Mesodermal cell (in vitro differentiated cells): ENCODE measurements at regions not wholly inside any gene's neighbourhood (a gene's known extent, or its start where the extent isn't known, plus 50 kb on each side); places are given as distances from the start of the nearest gene placed in this dataset.

Experiments
- H3K27ac ChIP-seq: 2 replicates; pipeline ENCODE4 v1.7.0; 2013; ENCODE audit warnings: mild to moderate bottlenecking, low read depth, low read length, moderate library complexity; ENCODE audit not compliant: severe bottlenecking
- H3K36me3 ChIP-seq: 2 replicates; pipeline ENCODE4 v1.7.1; 2013; ENCODE audit warnings: mild to moderate bottlenecking, low read length, moderate library complexity; ENCODE audit not compliant: control insufficient read depth, insufficient read depth
- H3K4me1 ChIP-seq: one replicate; pipeline ENCODE4 v1.7.1; 2013; ENCODE audit warnings: mild to moderate bottlenecking, low read length; ENCODE audit not compliant: insufficient read depth, control insufficient read depth, poor library complexity, severe bottlenecking
- H3K4me3 ChIP-seq: 2 replicates; pipeline ENCODE4 v1.7.0; 2013; ENCODE audit warnings: low read length, control low read depth, mild to moderate bottlenecking; ENCODE audit not compliant: insufficient read depth, poor library complexity, severe bottlenecking; ENCODE audit errors: extremely low read depth
- H3K9me3 ChIP-seq: 2 replicates; pipeline ENCODE4 v1.7.1; 2013; ENCODE audit warnings: mild to moderate bottlenecking, low read length, moderate library complexity; ENCODE audit not compliant: control insufficient read depth
- WGBS, 2 experiments: methylation state at CpG; one replicate each; pipeline ENCODE4 v1.1.5; 2013; ENCODE audit warnings: missing lambda C conversion rate in 2 of 2; ENCODE audit not compliant: insufficient coverage in 2 of 2; 5-methylcytosine and 5-hydroxymethylcytosine counted together

DNA sequence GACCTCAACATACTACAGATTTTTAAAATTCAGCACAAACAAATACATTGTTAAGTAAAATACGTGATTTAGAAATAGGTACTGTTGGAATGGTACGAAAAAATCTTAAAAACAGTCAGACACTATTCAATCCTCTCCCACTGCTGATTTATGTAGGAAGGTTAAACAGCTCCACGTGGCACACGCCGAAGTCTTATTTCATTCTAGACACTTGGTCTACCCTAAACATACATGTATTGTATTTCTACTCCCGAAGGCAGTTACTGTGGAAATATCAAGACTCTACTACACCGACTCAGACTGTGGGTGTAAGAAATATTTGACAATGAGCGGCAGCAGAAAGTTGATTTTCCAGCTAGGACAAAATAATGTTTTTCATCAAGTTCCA lies 130.6 kb downstream of the MPP7 start:
- H3K4me3 ChIP-seq, result no peak overlapping the region
- WGBS, 2 experiments, result 80% methylated on average over 1 of the region's 8 CpGs; no CpG with 5 or more reads in 1 of the 2 experiments
- no peak overlapping the region for H3K27ac ChIP-seq
- no peaks in the 10 kb centered on the region for H3K9me3 ChIP-seq
- H3K36me3 ChIP-seq, result no peaks in the 10 kb centered on the region
- H3K4me1 ChIP-seq, result no peaks in the 10 kb centered on the region

DNA sequence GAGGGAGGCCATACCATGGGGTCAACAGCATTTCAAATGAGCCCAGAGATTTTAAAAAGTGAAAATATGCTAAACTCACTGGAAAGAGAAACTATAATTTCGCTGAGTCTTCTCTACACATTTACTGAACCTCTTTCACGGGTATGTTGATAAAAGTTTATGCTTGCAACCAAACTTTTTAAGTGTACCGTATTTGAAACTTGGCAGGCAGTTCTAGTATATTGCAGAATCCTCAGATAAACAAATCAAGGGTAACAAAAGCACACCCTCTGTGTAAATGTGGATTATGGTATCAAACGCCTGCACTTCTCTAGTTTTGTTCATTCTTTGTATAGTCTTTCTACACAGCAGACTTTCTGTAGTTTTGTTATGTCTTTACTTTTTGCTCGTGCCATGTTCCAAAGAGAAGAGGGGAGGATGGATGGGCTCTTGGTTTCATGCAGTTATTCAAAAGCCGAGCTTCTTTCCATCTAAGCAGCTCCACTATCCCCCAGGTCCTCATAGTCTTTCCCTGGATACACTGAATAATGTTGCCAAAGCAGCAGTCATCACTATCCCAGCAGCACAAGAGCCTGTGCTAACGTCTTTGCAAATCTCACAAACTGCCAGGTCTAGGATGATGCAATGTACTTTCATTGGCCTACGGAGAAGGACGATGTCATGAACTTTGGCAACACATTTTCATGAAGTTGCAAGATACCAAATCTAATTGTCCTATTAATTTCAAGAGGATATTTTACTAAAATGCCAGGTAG lies 131.2 kb downstream of the MPP7 start:
- Histone ChIP-seq H3K36me3 (no peaks in the 10 kb centered on the region), H3K27ac (no peak overlapping the region), H3K9me3 (no peaks in the 10 kb centered on the region), H3K4me3 (no peak overlapping the region), H3K4me1 (no peaks in the 10 kb centered on the region)
- 73 to 95% methylated on average over 2 of the region's 9 CpGs for WGBS, 2 experiments

DNA sequence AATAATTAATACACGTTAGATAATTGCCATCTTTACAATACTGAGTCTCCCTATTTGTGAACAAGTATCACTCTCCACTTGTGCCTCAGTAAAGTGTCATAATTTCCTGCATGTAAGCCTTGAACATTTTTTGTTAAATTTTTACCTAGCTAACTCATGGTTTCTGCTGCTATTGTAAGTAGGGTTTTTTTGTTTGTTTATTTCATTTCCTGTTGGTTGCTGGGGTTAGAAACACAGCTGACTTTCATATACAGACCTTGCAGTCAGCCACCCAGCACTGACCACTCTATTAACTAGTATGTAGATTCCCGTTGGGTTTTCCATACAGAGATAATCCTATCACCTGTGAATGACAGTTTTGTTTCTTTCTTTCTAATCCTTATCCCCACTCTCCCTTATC lies 133.3 kb downstream of the MPP7 start:
- H3K36me3 ChIP-seq, result no peaks in the 10 kb centered on the region
- H3K4me3 ChIP-seq, result no peak overlapping the region
- WGBS, 2 experiments, result 71 to 89% methylated on average over 2 of the region's 2 CpGs
- no peaks in the 10 kb centered on the region for H3K9me3 ChIP-seq
- no peak overlapping the region for H3K27ac ChIP-seq
- H3K4me1 ChIP-seq, result no peaks in the 10 kb centered on the region

DNA sequence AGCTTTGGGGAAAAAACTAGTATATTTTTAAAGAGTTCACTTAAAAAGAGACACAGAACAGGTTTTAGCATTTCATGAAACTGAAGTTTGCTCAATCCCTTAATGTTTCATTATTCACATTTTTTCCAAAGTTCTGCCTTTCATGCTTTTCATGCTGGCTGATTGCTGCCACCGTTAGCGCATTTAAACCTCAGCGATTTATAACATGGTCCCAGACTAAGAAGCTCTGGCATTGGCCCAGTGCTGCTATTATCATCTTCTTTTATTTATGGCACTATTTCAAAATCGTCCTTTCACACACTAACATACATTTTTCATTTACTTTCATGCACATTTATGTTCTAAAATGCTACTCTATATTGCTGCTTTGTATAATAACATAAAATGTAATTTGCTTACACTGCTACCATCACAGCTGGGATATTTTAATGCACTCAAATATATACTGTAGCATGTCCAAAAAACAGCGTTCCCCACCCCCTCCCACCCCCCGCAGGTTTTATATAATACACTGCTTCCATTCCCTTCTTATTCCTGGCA lies 141.9 kb downstream of the MPP7 start:
- H3K36me3 ChIP-seq, result no peaks in the 10 kb centered on the region
- no peak overlapping the region for H3K4me3 ChIP-seq
- no peak overlapping the region for H3K27ac ChIP-seq
- H3K4me1 ChIP-seq, result no peaks in the 10 kb centered on the region
- WGBS, 2 experiments, result 97 to 100% methylated on average over 1 to 3 of the region's 6 CpGs
- no peaks in the 10 kb centered on the region for H3K9me3 ChIP-seq

GRCh38 chr10:28157379-28157778 lies 145.5 kb downstream of the MPP7 start:
- H3K36me3 ChIP-seq, result no peaks in the 10 kb centered on the region
- H3K9me3 ChIP-seq, result no peaks in the 10 kb centered on the region
- H3K4me1 ChIP-seq, result no peaks in the 10 kb centered on the region
- H3K27ac ChIP-seq, result no peak overlapping the region
- no peak overlapping the region for H3K4me3 ChIP-seq

- Histone ChIP-seq H3K9me3 (no peaks in the 10 kb centered on the region), H3K36me3 (no peaks in the 10 kb centered on the region), H3K27ac (no peak overlapping the region), H3K4me1 (no peaks in the 10 kb centered on the region), H3K4me3 (no peak overlapping the region)
- WGBS, 2 experiments, result no CpG with 5 or more reads among the region's 1 CpG
These were observed 147.1 kb downstream of the MPP7 start for GRCh38 chr10:28155726-28156125.

GRCh38 chr10:28151636-28152035 lies 151.2 kb downstream of the MPP7 start:
- H3K27ac ChIP-seq, result no peak overlapping the region
- no peaks in the 10 kb centered on the region for H3K9me3 ChIP-seq
- 70% methylated on average over 2 of the region's 3 CpGs; no CpG with 5 or more reads in 1 of the 2 experiments for WGBS, 2 experiments

GRCh38 chr10:28149746-28150145 lies 150.9 kb upstream of the ODAD2 start:
- H3K4me3 ChIP-seq, result no peak overlapping the region
- H3K9me3 ChIP-seq, result no peaks in the 10 kb centered on the region
- H3K27ac ChIP-seq, result no peak overlapping the region
- no peaks in the 10 kb centered on the region for H3K4me1 ChIP-seq
- 93 to 100% methylated on average over 2 of the region's 7 CpGs for WGBS, 2 experiments
- no peaks in the 10 kb centered on the region for H3K36me3 ChIP-seq

More at GRCh38 chr10:28151636-28152035, 151.2 kb downstream of the MPP7 start:
- Histone ChIP-seq H3K4me3 (no peak overlapping the region), H3K4me1 (no peaks in the 10 kb centered on the region), H3K36me3 (no peaks in the 10 kb centered on the region)

DNA sequence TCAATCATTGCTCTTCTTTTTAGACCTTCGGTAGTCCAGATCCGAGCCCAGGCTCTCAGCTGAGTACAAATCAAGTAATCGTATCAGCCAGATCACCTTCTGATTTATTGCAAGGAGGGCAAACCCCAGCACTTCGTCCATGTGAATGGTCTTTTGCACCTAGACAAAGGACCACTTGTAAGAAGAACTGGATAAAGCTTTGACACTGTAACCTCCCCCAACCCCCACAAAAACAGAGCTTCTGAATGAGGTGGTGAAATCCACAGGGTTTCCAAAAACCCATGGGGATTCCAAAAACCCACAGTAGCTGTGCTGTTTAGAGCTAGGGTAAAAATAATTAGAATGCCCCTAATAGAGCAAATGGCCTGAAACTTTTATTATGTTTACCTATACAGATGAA lies 148.8 kb upstream of the ODAD2 start:
- Histone ChIP-seq H3K36me3 (no peaks in the 10 kb centered on the region), H3K4me1 (no peaks in the 10 kb centered on the region), H3K27ac (no peak overlapping the region), H3K9me3 (no peaks in the 10 kb centered on the region), H3K4me3 (no peak overlapping the region)
- WGBS, 2 experiments, result 51 to 74% methylated on average over 3 to 4 of the region's 4 CpGs

DNA sequence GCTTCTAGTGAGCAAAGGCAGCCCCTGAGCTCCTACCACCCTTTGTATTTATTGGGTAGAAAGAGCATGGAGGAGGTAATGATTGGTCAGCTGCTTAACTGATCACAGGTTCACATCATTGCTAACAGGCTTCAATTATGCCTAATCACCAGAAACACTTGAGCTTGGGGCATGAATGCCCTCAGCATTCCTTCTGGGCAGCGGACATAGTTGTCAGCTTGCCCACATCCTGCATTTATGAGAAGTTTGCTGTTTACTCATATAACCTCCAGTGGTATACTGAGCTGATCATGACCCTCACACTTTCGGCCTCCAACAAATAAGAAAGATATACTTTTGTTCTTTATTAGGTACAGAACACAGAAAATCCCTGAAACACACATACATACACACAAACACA lies 140.3 kb upstream of the ODAD2 start:
- Histone ChIP-seq H3K27ac (no peak overlapping the region), H3K36me3 (no peaks in the 10 kb centered on the region), H3K4me3 (no peak overlapping the region), H3K4me1 (no peaks in the 10 kb centered on the region), H3K9me3 (peaks cover 8% of the 10 kb centered on the region)
- WGBS, 2 experiments, result 75 to 83% methylated on average over 1 of the region's 2 CpGs
